A549 (cell line): ENCODE measurements at regions not wholly inside any gene's neighbourhood (a gene's known extent, or its start where the extent isn't known, plus 50 kb on each side); places are given as distances from the start of the nearest gene placed in this dataset.

Experiments used
- HDAC2 ChIP-seq: fragments of 200-600 bp; sonication (generic); IDR thresholded peaks from 2 replicates; pipeline ENCODE4 v1.6.1; 2016
- HOXB13 ChIP-seq: fragments of 250-450 bp; sonication (Bioruptor Pico); IDR thresholded peaks from 2 replicates; pipeline ENCODE4 v1.5.0; 2020; ENCODE audit warnings: low read depth, mild to moderate bottlenecking, moderate library complexity
- JUN ChIP-seq, 2 experiments: fragments of >200 bp; sonication (Bioruptor Twin); formaldehyde crosslinking; IDR thresholded peaks; 2 replicates in 1 of 2; 3 replicates in 1 of 2; pipeline ENCODE4 v1.6.1; 2016 to 2017
- PHF8 ChIP-seq: fragments of 200-600 bp; sonication (generic); IDR thresholded peaks from 2 replicates; pipeline ENCODE4 v1.6.1; 2016; ENCODE audit warnings: low read depth, mild to moderate bottlenecking, antibody characterized with exemption, moderate library complexity, borderline replicate concordance
- POLR2A ChIP-seq: IDR thresholded peaks from 2 replicates; pipeline ENCODE4 v1.6.1; 2012; ENCODE audit warnings: mild to moderate bottlenecking, low read length
- TF ChIP-seq, protein P1 (sequence below): fragments of >200 bp; sonication (Bioruptor Twin); formaldehyde crosslinking; IDR thresholded peaks from 3 replicates; pipeline ENCODE4 v1.5.1; 2016
- TF ChIP-seq, protein P2 (sequence below): fragments of 200-600 bp; sonication (generic); IDR thresholded peaks from 2 replicates; pipeline ENCODE4 v1.6.1; 2016; ENCODE audit warnings: antibody characterized with exemption, mild to moderate bottlenecking, moderate library complexity
- TF ChIP-seq, protein P3 (sequence below): fragments of 450-650 bp; IDR thresholded peaks from 2 replicates; pipeline ENCODE4 v1.6.1; 2014; ENCODE audit warnings: antibody characterized with exemption
- TF ChIP-seq, protein P4 (sequence below): IDR thresholded peaks from 2 replicates; pipeline ENCODE4 v1.6.1; 2012

DNA sequence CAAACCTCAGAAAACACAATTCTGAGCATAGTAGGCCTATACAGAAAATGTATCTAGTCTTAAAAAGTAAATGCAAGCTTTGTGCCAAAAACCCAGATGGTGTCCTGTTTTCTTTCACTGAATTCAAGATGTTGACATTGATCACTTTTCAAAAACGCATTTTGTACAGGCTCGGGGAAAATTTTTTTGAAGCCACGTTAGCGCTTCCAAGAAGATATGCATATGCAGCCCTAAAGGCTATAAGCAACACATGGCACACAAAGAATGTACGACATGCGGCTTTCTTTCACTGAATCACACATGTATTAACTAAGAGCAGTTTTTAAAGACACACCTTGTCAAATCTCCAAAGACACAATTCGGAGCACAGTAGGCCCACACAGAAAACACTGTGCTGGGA lies 115.4 kb downstream of the MRPL57 start:
- TF ChIP-seq, protein P1, sequence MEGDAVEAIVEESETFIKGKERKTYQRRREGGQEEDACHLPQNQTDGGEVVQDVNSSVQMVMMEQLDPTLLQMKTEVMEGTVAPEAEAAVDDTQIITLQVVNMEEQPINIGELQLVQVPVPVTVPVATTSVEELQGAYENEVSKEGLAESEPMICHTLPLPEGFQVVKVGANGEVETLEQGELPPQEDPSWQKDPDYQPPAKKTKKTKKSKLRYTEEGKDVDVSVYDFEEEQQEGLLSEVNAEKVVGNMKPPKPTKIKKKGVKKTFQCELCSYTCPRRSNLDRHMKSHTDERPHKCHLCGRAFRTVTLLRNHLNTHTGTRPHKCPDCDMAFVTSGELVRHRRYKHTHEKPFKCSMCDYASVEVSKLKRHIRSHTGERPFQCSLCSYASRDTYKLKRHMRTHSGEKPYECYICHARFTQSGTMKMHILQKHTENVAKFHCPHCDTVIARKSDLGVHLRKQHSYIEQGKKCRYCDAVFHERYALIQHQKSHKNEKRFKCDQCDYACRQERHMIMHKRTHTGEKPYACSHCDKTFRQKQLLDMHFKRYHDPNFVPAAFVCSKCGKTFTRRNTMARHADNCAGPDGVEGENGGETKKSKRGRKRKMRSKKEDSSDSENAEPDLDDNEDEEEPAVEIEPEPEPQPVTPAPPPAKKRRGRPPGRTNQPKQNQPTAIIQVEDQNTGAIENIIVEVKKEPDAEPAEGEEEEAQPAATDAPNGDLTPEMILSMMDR, result no peak
- TF ChIP-seq HOXB13 (CRISPR knock-in tag) (no peak), POLR2A (no peak), PHF8 (no peak), HDAC2 (no peak), JUN (IDR thresholded peaks at IDR 0.05) (no peak)
- TF ChIP-seq, protein P2, sequence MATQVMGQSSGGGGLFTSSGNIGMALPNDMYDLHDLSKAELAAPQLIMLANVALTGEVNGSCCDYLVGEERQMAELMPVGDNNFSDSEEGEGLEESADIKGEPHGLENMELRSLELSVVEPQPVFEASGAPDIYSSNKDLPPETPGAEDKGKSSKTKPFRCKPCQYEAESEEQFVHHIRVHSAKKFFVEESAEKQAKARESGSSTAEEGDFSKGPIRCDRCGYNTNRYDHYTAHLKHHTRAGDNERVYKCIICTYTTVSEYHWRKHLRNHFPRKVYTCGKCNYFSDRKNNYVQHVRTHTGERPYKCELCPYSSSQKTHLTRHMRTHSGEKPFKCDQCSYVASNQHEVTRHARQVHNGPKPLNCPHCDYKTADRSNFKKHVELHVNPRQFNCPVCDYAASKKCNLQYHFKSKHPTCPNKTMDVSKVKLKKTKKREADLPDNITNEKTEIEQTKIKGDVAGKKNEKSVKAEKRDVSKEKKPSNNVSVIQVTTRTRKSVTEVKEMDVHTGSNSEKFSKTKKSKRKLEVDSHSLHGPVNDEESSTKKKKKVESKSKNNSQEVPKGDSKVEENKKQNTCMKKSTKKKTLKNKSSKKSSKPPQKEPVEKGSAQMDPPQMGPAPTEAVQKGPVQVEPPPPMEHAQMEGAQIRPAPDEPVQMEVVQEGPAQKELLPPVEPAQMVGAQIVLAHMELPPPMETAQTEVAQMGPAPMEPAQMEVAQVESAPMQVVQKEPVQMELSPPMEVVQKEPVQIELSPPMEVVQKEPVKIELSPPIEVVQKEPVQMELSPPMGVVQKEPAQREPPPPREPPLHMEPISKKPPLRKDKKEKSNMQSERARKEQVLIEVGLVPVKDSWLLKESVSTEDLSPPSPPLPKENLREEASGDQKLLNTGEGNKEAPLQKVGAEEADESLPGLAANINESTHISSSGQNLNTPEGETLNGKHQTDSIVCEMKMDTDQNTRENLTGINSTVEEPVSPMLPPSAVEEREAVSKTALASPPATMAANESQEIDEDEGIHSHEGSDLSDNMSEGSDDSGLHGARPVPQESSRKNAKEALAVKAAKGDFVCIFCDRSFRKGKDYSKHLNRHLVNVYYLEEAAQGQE, result no peak
- TF ChIP-seq, protein P3, sequence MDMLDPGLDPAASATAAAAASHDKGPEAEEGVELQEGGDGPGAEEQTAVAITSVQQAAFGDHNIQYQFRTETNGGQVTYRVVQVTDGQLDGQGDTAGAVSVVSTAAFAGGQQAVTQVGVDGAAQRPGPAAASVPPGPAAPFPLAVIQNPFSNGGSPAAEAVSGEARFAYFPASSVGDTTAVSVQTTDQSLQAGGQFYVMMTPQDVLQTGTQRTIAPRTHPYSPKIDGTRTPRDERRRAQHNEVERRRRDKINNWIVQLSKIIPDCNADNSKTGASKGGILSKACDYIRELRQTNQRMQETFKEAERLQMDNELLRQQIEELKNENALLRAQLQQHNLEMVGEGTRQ, result no peak
- TF ChIP-seq, protein P4, sequence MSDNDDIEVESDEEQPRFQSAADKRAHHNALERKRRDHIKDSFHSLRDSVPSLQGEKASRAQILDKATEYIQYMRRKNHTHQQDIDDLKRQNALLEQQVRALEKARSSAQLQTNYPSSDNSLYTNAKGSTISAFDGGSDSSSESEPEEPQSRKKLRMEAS, result no peak
